ENCODE measurements at regions not wholly inside any gene's neighbourhood (a gene's known extent, or its start where the extent isn't known, plus 50 kb on each side); places are given as distances from the start of the nearest gene placed in this dataset.

GRCh38 chr10:8396675-8397074 is 342.2 kb downstream of the GATA3 start:
- intact Hi-C loops (cut with DNase I): no loop called here
- no peak overlapping the region for H3K27ac ChIP-seq
- no peaks in the 10 kb centered on the region for H3K36me3 ChIP-seq
- H3K4me3 ChIP-seq: no peak overlapping the region
- WGBS, 2 donors: 45 to 50% methylated on average over 1 of the region's 1 CpG
- no peak for TF ChIP-seq POLR2A (IDR thresholded peaks at IDR 0.05)
- no peak for TF ChIP-seq CTCF (IDR thresholded peaks at IDR 0.05)
- no peaks in the 10 kb centered on the region for H3K9me3 ChIP-seq
- DNase-seq: no peak
- H3K4me1 ChIP-seq: no peaks in the 10 kb centered on the region
- peaks cover 0 to 20% (median 0%) of the 10 kb centered on the region in 4 donors for H3K27me3 ChIP-seq

- DNase-seq: no peak
- H3K27ac ChIP-seq: no peak overlapping the region
- H3K4me1 ChIP-seq: no peaks in the 10 kb centered on the region
- no peaks in the 10 kb centered on the region for H3K9me3 ChIP-seq
- peaks cover 0 to 20% (median 0%) of the 10 kb centered on the region in 4 donors for H3K27me3 ChIP-seq
- intact Hi-C loops (cut with DNase I): no loop called here
- no peaks in the 10 kb centered on the region for H3K36me3 ChIP-seq
- WGBS, 2 donors: 31 to 50% methylated on average over 1 of the region's 1 CpG
- H3K4me3 ChIP-seq: no peak overlapping the region
- TF ChIP-seq POLR2A (IDR thresholded peaks at IDR 0.05) (no peak), CTCF (IDR thresholded peaks at IDR 0.05) (no peak)
Observed at GRCh38 chr10:8398771-8399170, 344.3 kb downstream of the GATA3 start.

- Histone ChIP-seq H3K4me1 (no peaks in the 10 kb centered on the region), H3K27ac (no peak overlapping the region), H3K4me3 (no peak overlapping the region), H3K36me3 (no peaks in the 10 kb centered on the region), H3K9me3 (no peaks in the 10 kb centered on the region), H3K27me3 (peaks cover 0 to 12% (median 0%) of the 10 kb centered on the region in 4 donors)
- 68 to 70% methylated on average over 6 of the region's 6 CpGs for WGBS, 2 donors
- DNase-seq: no peak
- intact Hi-C loops (cut with DNase I): no loop called here
- TF ChIP-seq POLR2A (IDR thresholded peaks at IDR 0.05) (no peak), CTCF (IDR thresholded peaks at IDR 0.05) (no peak)
Observed at GRCh38 chr10:8400151-8400550, 345.7 kb downstream of the GATA3 start.

- intact Hi-C loops (cut with DNase I): no loop called here
- 68 to 78% methylated on average over 3 of the region's 3 CpGs for WGBS, 2 donors
- H3K4me1 ChIP-seq: no peaks in the 10 kb centered on the region
- TF ChIP-seq CTCF (IDR thresholded peaks at IDR 0.05) (no peak), POLR2A (IDR thresholded peaks at IDR 0.05) (no peak)
- no peaks in the 10 kb centered on the region for H3K36me3 ChIP-seq
- no peak for DNase-seq
- no peaks in the 10 kb centered on the region for H3K9me3 ChIP-seq
- H3K27me3 ChIP-seq: peaks cover 0 to 12% (median 0%) of the 10 kb centered on the region in 4 donors
- H3K4me3 ChIP-seq: no peak overlapping the region
- no peak overlapping the region for H3K27ac ChIP-seq
Observed at GRCh38 chr10:8400892-8401291, 346.4 kb downstream of the GATA3 start.

- Histone ChIP-seq H3K9me3 (no peaks in the 10 kb centered on the region), H3K27ac (no peak overlapping the region), H3K4me3 (no peak overlapping the region), H3K4me1 (no peaks in the 10 kb centered on the region), H3K27me3 (peaks cover 0 to 12% (median 0%) of the 10 kb centered on the region in 4 donors), H3K36me3 (no peaks in the 10 kb centered on the region)
- intact Hi-C loops (cut with DNase I): no loop called here
- 76% methylated on average over 4 of the region's 4 CpGs for WGBS, 2 donors
- TF ChIP-seq POLR2A (IDR thresholded peaks at IDR 0.05) (no peak), CTCF (IDR thresholded peaks at IDR 0.05) (no peak)
- DNase-seq: no peak
Observed at GRCh38 chr10:8401531-8401930, 347.0 kb downstream of the GATA3 start.

Data from esophagus squamous epithelium (tissue), 5 donors.